ENCODE measurements at regions not wholly inside any gene's neighbourhood (a gene's known extent, or its start where the extent isn't known, plus 50 kb on each side); places are given as distances from the start of the nearest gene placed in this dataset.

- TF ChIP-seq CTCF (IDR thresholded peaks at IDR 0.05; ENCODE audit: poor library complexity) (no peak), EZH2phosphoT487 (IDR thresholded peaks at IDR 0.05; ENCODE audit: low read depth, severe bottlenecking, unreplicated experiment) (no peak), EZH2 (IDR thresholded peaks at IDR 0.05; ENCODE audit: borderline replicate concordance) (no peak)
Measured at GRCh38 chr4:141575884-141576283, 60.5 kb upstream of the IL15 start.
